GM19397 (cell line): ENCODE measurements at regions not wholly inside any gene's neighbourhood (a gene's known extent, or its start where the extent isn't known, plus 50 kb on each side); places are given as distances from the start of the nearest gene placed in this dataset.
"Not testable (repeated sequence)": the region's sequence is repeated elsewhere in the genome, so short reads cannot be mapped to it uniquely, and the experiment has no call there.

Experiments used
- ATAC-seq: cut with Tn5 transposase; IDR thresholded peaks from one replicate; pipeline ENCODE4 v1.9.1; 2021; ENCODE audit warnings: mild to moderate bottlenecking, moderate library complexity; ENCODE audit not compliant: unreplicated experiment

DNA sequence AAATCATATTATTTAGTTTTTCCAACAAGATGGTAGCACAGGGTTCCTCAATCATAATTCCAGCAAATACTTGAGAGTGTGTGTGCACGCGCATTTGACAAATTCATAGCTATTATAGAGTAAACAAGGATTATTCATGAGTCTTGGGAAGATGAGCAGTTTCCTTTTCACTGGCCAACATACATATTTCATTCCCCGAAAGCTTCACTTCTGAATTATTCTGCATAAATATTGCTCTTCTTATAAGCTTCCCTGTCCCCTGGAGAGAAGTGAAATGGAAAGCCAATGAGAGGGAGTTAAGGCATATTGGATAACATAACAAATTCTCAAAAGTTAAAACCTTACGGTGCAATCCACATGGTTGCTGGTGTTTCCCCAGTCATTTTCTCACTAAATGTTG is 386.4 kb upstream of the SEMA6A start:
- ATAC-seq = no peak

DNA sequence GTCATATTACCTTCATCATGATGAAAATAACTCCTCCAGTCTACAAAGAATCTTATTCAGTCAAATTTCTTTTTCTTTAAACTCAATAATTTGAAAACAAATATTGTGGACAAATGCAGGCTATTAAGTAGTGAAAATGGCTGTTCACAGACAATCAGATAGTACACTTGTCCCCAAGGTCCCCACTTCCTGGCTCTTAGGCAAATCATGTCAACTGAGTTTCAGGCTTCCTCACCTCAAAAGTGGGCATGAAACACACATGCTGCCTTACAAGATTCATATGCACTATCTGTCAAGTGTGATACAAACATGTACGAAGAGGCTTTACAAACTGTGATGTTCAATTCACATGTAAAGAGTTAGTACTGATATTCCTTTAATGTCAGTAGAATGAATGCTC is 385.2 kb upstream of the SEMA6A start:
- ATAC-seq = no peak

DNA sequence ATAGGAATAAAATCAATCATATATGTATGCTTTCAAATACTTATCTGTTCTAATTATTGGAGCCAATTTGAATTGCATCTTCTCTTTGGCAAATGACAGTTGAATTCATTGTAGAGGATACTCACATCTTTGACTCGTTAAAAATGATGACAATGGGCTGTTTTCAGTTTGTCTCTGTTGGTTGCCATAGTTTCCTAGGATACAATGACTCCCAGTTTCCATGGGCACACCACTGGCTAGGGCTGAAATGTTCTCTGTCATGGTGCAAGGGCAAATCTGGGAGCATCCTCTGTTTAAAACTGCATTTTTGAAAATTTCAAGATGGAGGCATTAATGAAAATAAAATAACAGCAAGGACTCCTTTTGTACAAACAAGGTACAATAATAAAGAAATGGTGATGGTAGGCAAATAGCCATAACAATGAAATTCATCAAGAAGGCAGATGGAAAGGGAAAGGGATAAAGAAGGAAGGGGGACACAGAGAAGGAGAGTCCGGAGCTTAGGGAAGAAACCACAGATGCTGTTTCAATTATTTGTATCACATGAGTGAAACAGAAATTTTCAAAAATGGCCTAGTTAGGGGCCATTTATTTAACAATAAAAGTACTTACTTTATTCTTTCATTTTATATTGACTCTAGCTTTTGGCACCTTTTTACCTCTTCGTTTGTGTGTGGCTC is 378.8 kb upstream of the SEMA6A start:
- ATAC-seq = no peak

DNA sequence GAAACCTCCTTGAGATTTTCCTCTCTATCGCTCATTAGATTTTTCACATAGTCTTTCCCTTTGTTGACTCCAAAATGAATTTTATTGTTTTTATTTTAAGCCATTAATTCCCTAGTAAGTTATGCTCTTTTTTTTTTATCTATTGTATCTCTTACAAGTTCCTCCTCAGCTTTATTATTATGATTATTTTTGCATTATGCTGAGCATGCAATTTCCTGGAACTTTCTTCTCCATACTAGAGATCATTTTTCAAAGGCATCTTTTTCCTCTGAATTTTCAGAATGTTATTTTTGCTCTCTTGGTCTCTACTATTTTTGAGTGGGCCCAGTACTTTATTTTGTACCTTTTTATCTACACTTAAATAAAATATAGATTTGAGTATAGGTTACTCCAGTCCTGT is 376.6 kb upstream of the SEMA6A start:
- ATAC-seq = no peak

DNA sequence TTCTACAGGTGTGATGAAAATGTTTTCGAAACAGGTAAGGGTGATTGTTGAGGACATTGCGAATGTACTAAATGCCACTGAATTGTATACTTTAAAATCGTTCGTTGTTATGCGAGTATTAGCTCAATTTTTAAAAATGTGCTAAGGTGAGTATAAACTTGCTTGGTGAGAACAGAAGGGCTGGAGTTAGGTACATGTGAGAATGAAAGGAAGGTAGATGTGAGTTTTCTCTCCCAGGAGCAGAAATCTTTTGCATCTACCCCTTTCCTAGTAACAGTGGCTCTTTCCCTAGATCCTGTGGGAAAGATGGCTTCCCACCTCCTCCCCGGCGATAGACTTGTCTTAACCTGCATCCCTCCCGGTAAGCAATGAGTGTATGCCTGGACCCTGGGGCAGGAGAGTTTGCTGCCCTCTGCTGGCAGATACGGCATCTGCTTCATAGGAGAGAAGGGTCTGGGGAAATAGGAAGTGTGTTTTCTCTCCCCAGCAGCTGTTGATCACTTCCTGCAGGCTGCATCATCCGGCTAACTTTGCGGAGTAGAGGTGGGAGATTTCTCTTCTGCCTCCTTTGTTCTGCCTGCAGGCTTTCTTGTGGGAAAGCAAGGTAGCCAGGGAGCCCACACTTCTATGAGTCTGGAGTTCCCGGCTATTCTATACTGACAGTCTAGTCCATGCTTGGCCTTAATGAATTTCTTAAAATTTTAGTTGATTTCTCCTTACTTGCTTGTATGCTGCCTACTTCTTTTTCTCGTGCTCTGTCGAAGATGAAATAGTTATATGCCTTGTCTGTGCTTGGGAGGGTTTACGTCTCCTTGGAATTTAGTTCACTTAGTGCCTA is 373.3 kb upstream of the SEMA6A start:
- peak; percentile 99 for ATAC-seq

DNA sequence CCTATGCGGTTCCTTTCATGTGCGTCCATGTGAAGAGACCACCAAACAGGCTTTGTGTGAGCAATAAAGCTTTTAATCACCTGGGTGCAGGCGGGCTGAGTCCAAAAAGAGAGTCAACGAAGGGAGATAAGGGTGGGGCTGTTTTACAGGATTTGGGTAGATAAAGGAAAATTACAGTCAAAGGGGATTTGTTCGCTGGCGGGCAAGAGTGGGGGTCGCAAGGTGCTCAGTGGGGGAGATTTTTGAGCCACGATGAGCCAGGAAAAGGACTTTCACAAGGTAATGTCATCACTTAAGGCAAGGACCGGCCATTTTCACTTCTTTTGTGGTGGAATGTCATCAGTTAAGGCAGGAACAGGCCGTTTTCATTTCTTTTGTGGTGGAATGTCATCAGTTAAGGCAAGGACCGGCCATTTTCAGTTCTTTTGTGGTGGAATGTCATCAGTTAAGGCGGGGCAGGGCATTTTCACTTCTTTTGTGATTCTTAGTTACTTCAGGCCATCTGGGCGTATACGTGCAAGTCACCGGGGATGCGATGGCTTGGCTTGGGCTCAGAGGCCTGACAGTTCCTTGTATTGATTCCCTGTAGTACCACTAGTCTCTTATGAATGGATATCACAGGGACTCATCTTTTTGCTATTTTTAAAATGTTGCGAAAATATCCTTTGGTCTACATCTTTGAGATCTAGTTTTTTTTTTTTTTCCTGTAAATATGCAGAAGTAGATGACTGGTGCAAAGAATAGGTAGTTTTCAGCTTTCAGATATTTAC is 371.2 kb upstream of the SEMA6A start:
- not testable (repeated sequence) for ATAC-seq

DNA sequence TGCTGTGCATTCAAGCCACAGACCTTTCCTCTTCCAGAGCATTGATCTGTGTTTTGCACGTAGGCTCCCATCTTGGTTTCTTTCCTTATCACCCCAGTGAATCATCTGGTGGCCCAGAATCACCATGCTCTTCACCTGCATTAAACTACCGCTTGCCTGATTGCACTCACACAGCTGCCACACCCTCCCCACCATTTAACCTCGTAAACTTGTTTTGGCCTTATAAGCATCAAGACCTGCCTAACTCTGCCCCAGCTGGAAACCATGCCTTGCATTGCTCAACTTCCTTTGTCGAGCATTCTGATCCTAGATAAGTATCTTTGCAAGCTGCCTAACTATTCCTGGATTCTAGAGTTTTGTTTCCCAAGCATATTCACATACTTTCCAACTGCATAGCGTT is 369.6 kb upstream of the SEMA6A start:
- ATAC-seq = no peak

DNA sequence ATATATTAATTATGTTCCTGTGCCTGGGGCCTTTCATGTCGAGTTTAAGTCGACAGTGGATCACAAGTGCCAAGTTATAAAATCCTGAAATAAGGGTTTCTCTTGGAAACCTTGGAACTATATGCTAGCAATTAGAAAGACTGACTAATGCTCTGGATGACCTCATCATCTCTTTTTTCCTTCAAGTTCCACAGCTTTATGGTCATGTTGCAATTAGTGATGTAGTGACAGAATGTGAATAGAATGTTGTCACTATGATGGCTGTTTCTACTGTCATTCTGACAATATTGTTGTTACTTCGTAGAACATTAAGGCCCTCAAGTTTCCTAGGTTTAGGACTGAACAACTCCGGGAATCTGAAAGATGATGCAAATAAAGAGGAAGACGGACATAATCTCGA is 368.0 kb upstream of the SEMA6A start:
- no peak for ATAC-seq

DNA sequence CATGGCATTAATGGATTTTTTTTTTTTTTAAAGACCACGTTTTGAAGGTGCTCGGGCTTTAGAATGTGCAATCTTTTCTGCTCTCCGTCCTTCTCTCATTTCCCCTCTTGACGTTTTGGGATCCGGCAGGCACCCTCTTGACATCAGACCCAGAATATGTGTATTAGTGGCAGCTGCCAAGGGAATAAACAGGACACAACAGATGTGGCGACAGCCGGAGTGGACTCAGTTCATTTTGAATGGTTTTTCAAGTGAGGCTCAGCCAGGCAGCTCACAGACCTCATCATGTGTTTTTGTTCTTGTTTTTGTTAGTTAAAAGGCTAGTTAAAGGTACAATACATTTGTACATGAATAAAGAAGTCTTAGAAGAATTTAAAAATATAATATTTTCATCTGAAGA is 365.0 kb upstream of the SEMA6A start:
- no peak for ATAC-seq

DNA sequence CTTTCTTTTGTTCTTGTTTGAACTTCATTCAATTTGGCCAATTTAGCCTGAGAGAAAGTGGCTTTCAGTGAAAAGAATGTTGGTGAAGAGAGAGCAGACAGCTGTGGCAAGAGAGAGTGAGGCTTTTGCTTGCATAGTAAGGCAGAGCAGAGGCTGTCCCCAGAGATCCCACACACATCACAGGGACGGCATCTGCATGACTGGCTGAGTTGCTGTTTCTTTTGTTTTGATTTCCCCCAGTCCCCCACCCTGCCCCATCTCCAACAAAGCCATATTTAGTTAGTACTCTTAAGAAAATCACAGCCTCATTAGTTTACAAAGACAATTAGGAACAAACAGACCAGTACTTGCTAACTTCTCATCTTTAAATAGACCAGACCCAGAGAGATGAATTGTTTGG is 363.9 kb upstream of the SEMA6A start:
- ATAC-seq = no peak

DNA sequence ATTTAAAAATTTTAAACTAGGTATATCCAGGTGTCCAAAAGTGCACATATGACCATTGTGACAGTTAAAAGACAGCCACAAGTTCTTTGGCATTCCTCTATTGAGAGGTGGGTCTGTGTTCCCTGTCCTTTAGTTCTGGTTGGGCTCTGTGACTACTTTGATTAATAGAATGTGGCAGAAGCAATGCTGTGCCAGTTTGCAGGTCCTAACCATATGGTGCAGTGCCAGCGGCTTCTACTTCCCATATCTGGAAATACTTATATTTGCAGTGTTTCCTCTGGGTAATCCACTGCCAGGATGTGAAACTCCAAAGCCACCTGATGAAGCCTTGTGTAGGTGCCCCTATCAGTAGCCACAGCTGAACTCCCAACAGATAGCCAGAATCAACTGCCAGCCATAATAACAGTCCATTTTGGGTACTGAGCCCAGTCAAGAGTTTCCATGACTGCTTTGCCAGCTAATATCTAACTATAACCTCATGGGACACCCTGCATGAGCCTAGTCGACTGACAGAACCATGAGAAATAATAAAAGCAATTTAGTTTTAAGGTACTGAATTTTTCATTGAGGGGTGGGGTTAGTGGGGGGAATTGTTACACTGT is 361.0 kb upstream of the SEMA6A start:
- no peak for ATAC-seq

DNA sequence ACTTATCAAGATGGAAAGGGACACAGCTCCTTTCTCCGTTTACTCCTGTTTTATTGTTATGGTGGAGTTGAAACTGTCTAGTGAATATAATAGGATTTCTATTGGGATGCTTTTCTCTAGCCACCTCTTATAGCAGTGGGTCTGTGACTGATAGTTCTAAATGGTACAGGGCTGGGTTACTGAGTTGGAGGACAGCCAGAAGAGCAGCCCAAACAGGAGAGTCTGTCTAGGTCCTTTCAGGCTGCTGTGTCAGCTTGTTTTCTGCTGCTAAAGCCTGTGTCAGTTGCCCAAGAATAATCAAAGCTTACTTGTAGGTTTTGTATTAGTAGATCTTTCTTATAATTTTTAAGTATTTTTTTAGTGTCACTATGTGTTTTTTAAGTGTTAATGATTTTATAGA is 356.0 kb upstream of the SEMA6A start:
- ATAC-seq = no peak

DNA sequence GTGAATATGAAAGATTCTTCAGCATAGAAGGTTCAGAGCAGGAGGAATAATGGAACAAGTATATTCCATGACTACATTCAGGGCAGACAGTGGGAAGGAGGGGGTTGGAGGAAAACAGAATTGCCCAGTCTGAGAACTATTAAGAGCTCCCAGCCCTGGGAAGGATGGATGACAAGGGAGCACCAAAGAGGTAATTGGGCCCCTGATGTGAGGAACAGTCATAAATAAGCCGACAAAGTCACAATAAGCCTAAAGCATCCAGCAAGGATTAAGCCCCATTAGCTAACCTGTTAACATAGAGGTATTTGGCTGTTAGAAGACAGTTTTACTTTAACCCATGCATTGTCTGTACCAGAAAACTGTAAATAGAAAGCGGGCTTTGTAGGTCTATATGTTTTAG is 348.7 kb upstream of the SEMA6A start:
- ATAC-seq = no peak

DNA sequence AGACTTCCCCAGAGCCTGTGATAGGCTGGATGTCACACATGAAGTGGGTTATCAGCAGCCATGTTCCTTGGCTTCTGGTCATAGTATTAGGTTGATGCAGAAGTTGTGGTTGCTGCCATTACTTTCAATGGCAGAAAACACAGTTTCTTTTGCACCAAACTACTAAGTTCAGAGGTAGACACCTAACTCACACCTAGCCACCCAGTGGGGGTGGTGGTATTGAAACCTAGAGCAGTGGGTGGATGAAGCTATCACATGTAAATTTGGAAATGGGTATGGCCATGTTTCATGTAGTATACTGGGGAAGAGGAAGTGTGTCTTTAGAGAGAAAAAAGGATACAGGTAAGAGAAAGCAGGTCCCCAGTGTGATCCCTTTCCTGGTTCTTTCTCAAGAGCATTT is 347.9 kb upstream of the SEMA6A start:
- peak; percentile 64 for ATAC-seq

DNA sequence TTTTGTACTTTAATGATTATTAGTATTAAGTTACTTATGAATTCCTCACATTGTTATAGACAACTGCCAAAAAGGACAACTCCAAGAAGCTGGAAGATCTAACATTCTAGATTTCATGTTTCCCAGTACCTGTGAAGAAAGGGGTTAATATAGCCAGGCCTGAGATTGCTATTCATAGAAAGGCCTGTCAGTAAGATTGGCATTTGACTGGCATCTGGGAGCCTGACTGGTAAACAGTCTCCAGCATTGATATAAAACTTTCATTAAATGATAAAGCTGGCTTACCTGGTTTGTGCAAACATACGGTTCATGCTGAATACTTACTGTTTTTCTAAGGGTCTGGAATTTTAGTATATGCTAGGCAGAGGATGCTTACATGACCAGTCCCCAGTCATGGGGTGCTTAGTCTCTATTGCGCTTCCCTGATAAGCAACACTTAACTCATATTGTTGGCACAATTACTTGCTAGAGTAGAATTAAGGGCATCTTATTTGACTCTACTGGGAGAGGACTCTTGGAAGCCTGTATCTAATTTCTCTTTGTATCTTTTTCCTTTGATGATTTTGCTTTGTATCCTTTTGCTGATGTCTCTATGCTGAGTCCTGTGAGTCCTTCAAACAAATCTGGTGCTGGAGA is 340.4 kb upstream of the SEMA6A start:
- ATAC-seq = no peak

DNA sequence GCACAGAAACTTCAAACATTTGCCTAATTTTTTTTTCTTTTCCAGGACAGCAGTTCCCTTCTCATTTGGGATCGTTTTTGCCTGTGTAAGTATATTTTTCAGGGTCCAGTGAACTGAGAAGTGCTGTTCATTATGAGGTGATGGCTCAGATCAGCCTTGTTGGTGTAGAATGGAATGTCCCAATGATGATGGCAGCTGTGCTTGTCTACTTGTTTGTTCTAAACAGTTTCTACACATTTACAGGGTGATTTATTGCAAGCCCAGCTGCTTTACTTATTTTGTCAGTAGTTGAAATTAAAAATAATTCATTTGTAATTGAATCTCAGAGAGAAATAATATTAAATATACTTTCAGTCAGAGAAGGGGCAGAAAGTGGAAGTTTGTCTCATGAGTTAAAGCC is 337.6 kb upstream of the SEMA6A start:
- no peak for ATAC-seq

DNA sequence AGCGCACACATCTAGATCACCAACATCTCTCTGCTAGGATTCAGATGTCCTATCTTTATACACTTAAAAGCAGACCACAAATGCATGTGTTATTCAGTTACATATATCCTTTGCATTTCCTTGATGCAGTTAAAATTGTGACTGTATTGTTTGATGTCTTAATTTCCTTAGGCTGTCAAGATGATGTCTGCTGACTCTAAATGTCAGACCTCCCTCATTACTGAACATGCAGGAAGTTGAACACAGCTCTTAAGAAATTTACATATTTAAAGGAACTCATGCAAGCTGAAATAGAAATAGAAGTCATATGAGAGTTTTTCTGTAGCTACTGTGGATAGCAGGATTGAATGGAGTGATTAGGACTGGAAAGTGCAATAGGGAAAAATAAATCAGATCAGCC is 336.5 kb upstream of the SEMA6A start:
- no peak for ATAC-seq

DNA sequence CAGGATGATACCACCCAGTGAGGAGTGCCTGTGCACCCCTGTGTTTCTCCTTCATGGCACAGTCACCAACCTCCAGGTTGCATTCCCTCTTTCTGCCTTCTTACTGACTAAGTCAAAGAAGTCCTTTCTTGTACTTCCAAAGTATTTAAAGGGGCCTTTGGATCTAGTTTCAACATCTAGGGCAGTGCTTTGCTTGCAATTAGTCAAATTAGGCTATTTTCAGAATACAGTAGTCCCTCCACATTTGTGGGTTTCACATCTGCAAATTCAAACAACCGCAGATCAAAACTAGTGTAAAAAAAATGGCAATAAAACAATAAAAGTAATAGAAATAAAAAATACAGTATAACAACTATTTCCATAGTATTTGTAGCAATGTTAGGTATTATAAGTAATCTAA is 333.9 kb upstream of the SEMA6A start:
- ATAC-seq = no peak

DNA sequence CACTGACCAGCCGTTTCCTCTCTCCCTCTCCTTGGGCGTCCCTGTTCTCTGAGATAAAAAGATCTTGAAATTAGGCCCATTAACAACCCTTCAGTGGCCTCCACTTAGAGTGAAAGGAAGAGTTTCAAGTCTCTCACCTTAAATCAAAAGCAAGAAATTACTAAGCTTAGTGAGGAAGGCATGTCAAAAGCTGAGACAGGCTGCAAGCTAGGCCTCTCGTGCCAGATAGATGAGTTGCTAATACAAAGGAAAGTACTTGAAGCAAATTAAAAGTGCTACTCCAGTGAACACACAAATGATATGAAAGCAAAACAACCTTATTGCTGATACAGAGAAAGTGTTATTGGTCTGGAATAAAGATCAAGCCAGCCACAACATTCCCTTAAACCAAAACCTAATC is 331.3 kb upstream of the SEMA6A start:
- no peak for ATAC-seq

DNA sequence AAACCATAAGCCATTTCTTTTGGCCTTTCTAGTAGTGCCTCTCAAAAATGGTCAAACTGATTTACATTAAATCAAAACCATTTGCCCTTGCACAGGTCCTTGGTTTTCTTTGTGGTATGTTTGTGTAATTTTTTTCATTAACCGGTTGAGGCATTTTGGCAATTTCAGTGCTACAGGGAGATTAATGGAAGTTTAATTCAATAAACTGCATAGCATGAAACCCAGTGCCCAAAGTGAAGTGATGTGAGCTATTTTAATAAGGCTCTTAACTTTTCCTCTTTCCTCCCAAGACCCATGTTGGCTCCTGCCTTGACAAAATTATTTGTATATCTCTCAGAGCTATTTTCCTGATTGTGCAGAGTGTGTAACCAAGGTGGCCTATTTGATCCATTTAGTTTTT is 326.2 kb upstream of the SEMA6A start:
- ATAC-seq = no peak

DNA sequence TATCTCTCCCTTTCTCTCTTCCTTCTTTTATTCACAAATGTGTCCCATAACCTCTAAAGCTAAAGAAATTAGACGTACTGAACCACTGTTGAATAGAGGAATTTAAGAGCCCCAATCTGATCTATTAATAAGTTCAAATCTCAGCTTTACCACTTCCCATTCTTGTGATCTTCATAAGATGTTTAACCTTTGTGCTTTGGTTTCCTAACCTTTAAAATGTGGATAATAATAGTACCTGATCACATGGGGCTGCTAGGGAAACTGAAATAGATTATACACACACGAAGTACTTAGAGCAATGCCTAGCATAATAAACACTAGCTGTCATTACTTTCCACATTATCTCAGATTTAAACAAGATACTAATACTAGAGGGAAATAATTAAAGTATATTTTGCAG is 324.3 kb upstream of the SEMA6A start:
- ATAC-seq = no peak
